ENCODE measurements at regions not wholly inside any gene's neighbourhood (a gene's known extent, or its start where the extent isn't known, plus 50 kb on each side); places are given as distances from the start of the nearest gene placed in this dataset.
"Not testable (repeated sequence)": the region's sequence is repeated elsewhere in the genome, so short reads cannot be mapped to it uniquely, and the experiment has no call there.

GRCh38 chr2:91573755-91574154 lies 2882.3 kb downstream of the RPIA start:
- not testable (repeated sequence) for TF ChIP-seq CTCF (IDR thresholded peaks at IDR 0.05; ENCODE audit: extremely low read depth in 1 of 2, insufficient read depth in 1 of 2, low read depth in 1 of 2, low read length in 2 of 2); JUN (IDR thresholded peaks at IDR 0.05; ENCODE audit: borderline replicate concordance, insufficient read depth, insufficient read length, low read depth); EZH2 (IDR thresholded peaks at IDR 0.05; ENCODE audit: borderline replicate concordance, low read depth, low read length, severe bottlenecking); MYC (IDR thresholded peaks at IDR 0.05; ENCODE audit: low read depth, low read length); POLR2A (IDR thresholded peaks at IDR 0.05; ENCODE audit: low read depth, low read length)

Measured in endothelial cell of umbilical vein (primary cell).